ENCODE measurements at regions not wholly inside any gene's neighbourhood (a gene's known extent, or its start where the extent isn't known, plus 50 kb on each side); places are given as distances from the start of the nearest gene placed in this dataset.

DNA sequence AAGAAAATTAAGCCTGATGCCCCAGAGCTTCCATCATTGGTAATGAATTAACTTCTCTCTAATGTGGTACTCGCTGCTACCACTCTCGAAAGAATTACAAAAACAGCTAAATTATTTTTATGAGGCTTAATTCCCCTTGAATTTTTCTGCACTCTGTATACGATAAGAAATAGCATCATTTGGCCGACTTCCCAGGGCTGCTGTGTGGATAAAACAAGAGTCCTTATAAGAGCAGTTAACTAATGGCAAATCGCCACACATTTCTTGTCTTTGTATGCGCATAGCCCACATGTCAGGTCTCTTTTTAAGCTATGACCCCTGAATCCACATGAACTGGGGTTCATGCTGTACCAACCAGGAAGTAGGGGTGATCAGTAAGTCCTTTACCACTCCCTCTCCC lies 668.4 kb downstream of the TMEM182 start:
- Histone ChIP-seq H3K27me3 (ENCODE audit: control insufficient read depth, insufficient read depth, low read length) (no peaks in the 10 kb centered on the region), H3K9me3 (ENCODE audit: control insufficient read depth in 2 of 3, insufficient read depth in 1 of 3, low read length in 3 of 3) (no peaks in the 10 kb centered on the region), H3K36me3 (ENCODE audit: control insufficient read depth in 2 of 3, insufficient read depth in 3 of 3, low read length in 3 of 3) (no peaks in the 10 kb centered on the region), H3K9ac (ENCODE audit: low read length in 3 of 3) (no peak overlapping the region), H3K4me1 (ENCODE audit: control insufficient read depth in 2 of 3, insufficient read depth in 2 of 3, low read depth in 1 of 3, low read length in 3 of 3) (no peaks in the 10 kb centered on the region), H3K4me3 (ENCODE audit: low read length in 3 of 3) (no peak overlapping the region), H3K27ac (ENCODE audit: low read depth in 2 of 2, low read length in 2 of 2) (no peak overlapping the region)
- DNase-seq (no peak), FAIRE-seq (no peak)
- intact Hi-C loops (cut with DNase I), result no loop called here
- no peak for TF ChIP-seq CTCF (IDR thresholded peaks at IDR 0.05; ENCODE audit: borderline replicate concordance, extremely low read depth, insufficient read depth)

DNA sequence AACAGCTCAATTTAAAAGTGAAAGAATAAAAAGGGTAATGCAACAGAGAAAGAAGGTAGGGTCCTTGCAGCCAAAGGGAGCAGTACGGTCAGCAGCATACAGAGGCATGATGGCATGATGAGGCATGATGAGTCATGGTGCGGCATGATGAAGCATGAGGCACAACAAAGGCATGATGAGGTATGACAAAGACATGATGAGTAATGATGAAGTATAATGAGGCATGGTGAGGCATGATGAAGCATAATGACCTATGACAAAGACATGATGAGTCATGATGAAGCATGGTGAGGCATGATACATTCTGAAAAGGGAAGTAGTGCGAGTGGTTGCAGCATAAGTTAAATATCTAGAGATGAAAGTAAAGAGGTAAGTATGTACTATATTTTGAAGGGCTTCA lies 673.2 kb downstream of the TMEM182 start:
- H3K4me3 ChIP-seq (ENCODE audit: low read length in 3 of 3), result no peak overlapping the region
- intact Hi-C loops (cut with DNase I), result no loop called here
- H3K36me3 ChIP-seq (ENCODE audit: control insufficient read depth in 2 of 3, insufficient read depth in 3 of 3, low read length in 3 of 3), result no peaks in the 10 kb centered on the region
- no peaks in the 10 kb centered on the region for H3K9me3 ChIP-seq (ENCODE audit: control insufficient read depth in 2 of 3, insufficient read depth in 1 of 3, low read length in 3 of 3)
- no peak overlapping the region for H3K9ac ChIP-seq (ENCODE audit: low read length in 3 of 3)
- no peaks in the 10 kb centered on the region for H3K27me3 ChIP-seq (ENCODE audit: control insufficient read depth, insufficient read depth, low read length)
- no peaks in the 10 kb centered on the region for H3K4me1 ChIP-seq (ENCODE audit: control insufficient read depth in 2 of 3, insufficient read depth in 2 of 3, low read depth in 1 of 3, low read length in 3 of 3)
- no peak overlapping the region for H3K27ac ChIP-seq (ENCODE audit: low read depth in 2 of 2, low read length in 2 of 2)
- no peak for TF ChIP-seq CTCF (IDR thresholded peaks at IDR 0.05; ENCODE audit: borderline replicate concordance, extremely low read depth, insufficient read depth)
- no peak for DNase-seq
- no peak for FAIRE-seq

GRCh38 chr2:103437161-103437560 lies 675.3 kb downstream of the TMEM182 start:
- DNase-seq, result no peak
- no peak overlapping the region for H3K27ac ChIP-seq (ENCODE audit: low read depth in 2 of 2, low read length in 2 of 2)
- FAIRE-seq, result no peak
- no peaks in the 10 kb centered on the region for H3K4me1 ChIP-seq (ENCODE audit: control insufficient read depth in 2 of 3, insufficient read depth in 2 of 3, low read depth in 1 of 3, low read length in 3 of 3)
- H3K27me3 ChIP-seq (ENCODE audit: control insufficient read depth, insufficient read depth, low read length), result no peaks in the 10 kb centered on the region
- TF ChIP-seq CTCF (IDR thresholded peaks at IDR 0.05; ENCODE audit: borderline replicate concordance, extremely low read depth, insufficient read depth), result no peak
- H3K9ac ChIP-seq (ENCODE audit: low read length in 3 of 3), result no peak overlapping the region
- no peaks in the 10 kb centered on the region for H3K36me3 ChIP-seq (ENCODE audit: control insufficient read depth in 2 of 3, insufficient read depth in 3 of 3, low read length in 3 of 3)
- H3K9me3 ChIP-seq (ENCODE audit: control insufficient read depth in 2 of 3, insufficient read depth in 1 of 3, low read length in 3 of 3), result no peaks in the 10 kb centered on the region
- intact Hi-C loops (cut with DNase I), result no loop called here
- H3K4me3 ChIP-seq (ENCODE audit: low read length in 3 of 3), result no peak overlapping the region

- DNase-seq (peak in 1 of 5 donors; percentile 3), FAIRE-seq (no peak)
- TF ChIP-seq CTCF (IDR thresholded peaks at IDR 0.05; ENCODE audit: borderline replicate concordance, extremely low read depth, insufficient read depth), result no peak
- H3K36me3 ChIP-seq (ENCODE audit: control insufficient read depth in 2 of 3, insufficient read depth in 3 of 3, low read length in 3 of 3), result no peaks in the 10 kb centered on the region
- H3K4me1 ChIP-seq (ENCODE audit: control insufficient read depth in 2 of 3, insufficient read depth in 2 of 3, low read depth in 1 of 3, low read length in 3 of 3), result no peaks in the 10 kb centered on the region
- no peaks in the 10 kb centered on the region for H3K9me3 ChIP-seq (ENCODE audit: control insufficient read depth in 2 of 3, insufficient read depth in 1 of 3, low read length in 3 of 3)
- H3K27ac ChIP-seq (ENCODE audit: low read depth in 2 of 2, low read length in 2 of 2), result no peak overlapping the region
- no peaks in the 10 kb centered on the region for H3K27me3 ChIP-seq (ENCODE audit: control insufficient read depth, insufficient read depth, low read length)
- H3K4me3 ChIP-seq (ENCODE audit: low read length in 3 of 3), result no peak overlapping the region
- H3K9ac ChIP-seq (ENCODE audit: low read length in 3 of 3), result no peak overlapping the region
- intact Hi-C loops (cut with DNase I), result no loop called here
These were observed 683.5 kb downstream of the TMEM182 start for GRCh38 chr2:103445347-103445746.

All from kidney (tissue), 13 donors.